CD4-positive, alpha-beta T cell treated with Interleukin-15 for 1 hour (primary cell): ENCODE measurements at regions not wholly inside any gene's neighbourhood (a gene's known extent, or its start where the extent isn't known, plus 50 kb on each side); places are given as distances from the start of the nearest gene placed in this dataset.

Experiments used
- DNase-seq: peaks from one replicate; pipeline ENCODE4 v3.0.0-alpha.2; 2020

- DNase-seq: no peak
Observed at GRCh38 chr19:29375429-29376119, 150.2 kb upstream of the VSTM2B start.

GRCh38 chr19:29376855-29377354 is 148.9 kb upstream of the VSTM2B start:
- DNase-seq: no peak

DNA sequence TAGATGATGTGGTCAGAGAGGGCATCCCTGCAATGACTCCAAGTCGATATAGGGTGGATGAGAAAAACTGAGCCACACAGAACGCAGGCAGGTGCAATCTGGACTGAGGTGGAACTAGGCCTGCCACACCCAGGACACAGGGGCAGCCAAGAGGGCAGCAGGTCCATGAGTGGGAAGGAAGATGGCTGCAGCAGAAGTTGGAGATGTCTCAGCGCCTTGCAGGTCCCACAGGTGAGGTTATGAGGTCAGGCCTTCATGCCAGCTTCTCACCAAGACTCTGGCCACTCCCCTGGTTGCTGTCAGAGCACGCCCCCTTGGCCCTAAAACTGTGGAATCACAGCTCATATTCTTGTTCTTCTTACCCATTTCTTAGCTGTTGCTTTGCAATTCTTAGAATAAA is 147.7 kb upstream of the VSTM2B start:
- DNase-seq: no peak

GRCh38 chr19:29378543-29379080 is 147.2 kb upstream of the VSTM2B start:
- DNase-seq: no peak

DNA sequence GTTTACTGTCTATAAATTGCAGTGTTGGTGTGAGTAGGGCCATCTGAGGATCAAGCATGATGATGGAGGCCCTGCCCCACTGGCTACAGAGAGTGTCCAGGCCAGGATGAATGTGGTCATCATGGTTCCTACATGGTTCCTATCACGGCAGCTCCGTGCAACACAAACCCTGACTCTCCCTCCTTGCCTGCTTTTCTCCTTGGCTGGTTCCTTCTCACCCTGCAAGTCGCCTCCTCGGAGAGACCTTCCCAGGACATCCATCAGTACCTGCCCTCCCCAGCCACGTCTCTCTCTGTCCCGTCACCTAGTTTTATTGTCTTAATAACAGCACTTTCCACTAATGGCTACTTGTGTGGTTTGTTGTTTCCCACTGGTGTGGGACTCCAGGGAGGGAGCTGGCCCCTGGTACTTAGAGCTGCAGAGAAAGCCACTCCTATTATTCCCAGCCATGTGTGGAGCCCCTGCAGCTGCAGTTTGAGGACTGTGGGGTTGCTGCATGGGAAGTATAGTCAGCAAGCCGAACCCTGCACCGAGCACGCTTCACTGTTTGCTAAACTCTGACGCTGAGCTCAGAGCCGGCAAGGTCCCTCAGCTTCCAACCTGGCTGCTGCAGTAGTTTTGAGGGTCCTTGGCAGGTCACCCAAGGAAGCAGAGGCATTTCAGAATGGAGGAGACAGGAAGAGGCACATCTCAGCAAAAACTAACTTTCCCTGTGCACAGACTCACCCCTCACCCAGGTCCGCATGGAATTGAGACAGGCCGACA is 146.4 kb upstream of the VSTM2B start:
- DNase-seq: no peak

DNA sequence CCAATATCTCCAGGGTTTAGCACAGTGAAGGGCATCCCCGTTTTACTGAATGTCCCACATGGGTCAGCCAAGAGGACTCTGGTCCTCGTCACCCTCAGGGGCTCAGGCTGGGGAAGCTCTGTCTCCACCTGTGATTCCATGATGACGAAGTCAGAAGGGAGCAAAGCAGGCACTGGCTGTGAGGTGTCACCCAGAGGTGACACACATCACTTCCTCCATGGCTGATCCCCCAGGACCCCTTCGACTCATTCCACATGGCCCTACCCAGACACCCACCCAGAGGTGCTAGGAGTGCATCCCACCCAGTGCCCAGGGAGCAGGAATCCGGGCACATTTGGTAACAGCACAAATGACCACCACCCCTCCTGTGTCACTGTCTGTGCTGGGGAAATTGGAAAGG is 145.2 kb upstream of the VSTM2B start:
- DNase-seq: no peak

DNA sequence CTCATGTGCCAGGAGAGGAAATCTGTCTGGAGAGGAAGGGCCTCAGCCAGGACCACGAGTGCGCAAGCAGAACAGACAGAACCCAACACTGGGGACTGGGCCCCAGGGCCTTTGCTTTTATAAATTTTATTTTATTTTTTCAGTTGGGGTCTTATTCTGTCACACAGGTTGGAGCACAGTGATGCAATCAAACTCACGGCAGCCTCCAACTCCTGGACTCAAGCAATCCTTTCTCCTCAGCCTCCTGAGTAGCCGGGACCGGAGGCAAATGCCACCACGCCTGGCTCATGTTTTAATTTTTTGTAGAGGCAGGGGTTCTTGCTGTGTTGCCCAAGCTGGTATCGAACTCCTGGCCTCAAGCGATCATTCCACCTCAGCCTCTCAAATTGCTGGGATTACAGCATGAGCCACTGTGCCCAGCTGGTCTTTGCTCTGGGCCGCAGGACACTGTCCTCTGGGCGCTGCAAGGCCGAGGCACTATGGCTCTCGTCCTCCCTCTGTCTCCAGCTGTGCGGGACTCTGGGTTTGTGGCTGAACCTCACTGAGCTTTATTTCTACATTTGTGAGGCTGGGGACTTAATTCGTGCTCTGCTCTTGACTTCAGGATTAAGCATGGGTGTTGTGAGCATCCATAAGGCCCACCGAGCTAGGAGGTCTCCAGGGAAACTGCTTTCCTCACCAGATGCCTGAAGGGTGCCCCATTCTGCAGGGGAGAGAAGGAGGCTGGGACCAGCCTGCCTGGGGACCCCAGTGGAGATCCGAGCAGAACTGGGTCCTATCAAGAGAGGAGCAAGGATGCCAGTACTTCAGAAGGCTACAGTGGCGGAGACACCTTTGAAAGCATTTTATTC is 144.2 kb upstream of the VSTM2B start:
- DNase-seq: no peak

DNA sequence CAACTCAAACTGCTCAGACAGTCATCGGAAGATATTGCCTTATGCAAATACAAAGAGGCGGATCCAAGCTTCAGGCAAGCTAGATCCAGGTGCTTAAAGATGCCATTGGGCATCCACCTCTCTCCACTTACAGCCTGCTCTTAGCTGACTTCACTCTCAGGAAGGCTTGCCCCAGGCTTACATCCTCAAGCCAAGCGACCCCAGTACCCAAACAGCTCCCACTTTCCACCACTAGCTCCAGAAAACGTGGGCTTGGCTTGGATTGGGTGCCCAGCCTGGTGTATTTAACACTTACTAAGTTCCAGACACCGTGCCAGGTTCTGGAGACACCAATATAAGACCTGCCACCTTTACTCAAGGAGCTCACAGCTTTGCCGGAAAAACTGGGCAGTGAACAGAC is 142.1 kb upstream of the VSTM2B start:
- no peak for DNase-seq

DNA sequence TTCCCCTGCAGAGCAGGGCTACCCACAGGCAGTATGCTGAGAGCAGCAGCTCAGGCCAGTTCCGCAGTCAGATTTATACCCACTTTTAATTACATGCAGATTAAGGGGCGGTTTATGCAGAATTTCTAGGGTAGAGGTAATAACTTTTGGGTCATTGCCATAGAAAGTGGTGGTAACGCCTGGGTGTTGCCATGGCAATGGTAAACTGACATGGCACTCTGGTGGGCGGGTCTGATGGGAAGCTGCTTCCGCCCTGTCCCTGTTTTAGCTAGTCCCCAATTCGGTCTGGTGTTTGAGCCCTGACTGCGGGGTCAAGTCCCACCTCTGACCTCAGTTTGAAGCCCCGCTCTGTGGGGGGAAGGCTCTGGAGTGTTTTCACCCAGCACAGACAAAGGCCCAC is 141.1 kb upstream of the VSTM2B start:
- DNase-seq: no peak

DNA sequence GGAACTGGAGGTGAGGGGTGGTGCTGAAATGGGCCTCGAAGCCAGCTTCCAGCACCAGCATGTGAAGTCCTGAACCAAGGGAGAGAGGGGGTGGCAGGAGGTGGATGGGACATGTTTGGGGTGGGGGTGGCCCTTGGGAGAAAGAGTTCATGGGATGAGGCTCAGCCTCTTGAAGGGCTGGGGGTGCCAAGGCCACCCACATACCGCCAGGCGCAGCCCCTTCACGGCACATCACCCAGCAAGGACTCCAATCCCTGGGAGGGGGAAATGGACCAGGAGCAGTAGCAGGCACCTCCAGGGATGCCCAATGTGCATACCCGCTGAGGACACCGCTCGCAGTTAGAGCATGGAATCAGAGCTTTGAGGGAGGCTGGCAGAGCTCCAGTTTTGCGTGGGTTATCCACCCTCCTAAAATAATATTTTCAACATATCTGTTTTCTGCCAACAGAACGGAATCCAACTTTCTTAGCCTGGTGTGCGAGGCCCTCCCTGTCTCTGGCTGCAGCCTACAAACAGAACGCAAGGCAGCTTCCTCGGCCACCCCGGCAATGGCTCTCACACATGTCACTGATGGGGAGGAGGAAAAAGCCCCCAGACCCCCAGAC is 140.5 kb upstream of the VSTM2B start:
- DNase-seq: no peak

GRCh38 chr19:29386970-29387369 is 138.8 kb upstream of the VSTM2B start:
- no peak for DNase-seq

DNA sequence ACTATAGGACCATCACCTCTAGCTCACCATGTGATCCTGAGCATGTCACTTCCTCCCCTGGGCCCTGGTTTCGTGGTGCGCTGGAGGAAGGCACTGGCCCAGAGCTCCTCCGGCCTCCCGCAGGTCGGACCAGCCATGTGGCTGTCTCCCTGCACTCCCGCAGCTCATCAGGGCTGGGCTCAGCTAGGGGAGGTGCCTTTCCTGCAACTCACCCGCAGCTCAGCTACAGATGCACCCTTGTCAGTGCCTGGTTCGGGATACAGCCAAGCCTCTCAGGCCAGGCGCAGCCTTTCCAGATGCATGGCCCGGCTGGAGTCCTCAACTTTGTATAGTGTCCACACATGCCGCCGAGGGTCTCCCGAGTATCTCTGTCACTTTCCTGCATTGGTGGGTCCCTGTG is 138.2 kb upstream of the VSTM2B start:
- DNase-seq: no peak

- no peak for DNase-seq
Observed at GRCh38 chr19:29389495-29389894, 136.3 kb upstream of the VSTM2B start.

- DNase-seq: no peak
Observed at GRCh38 chr19:29390742-29391141, 135.1 kb upstream of the VSTM2B start.

DNA sequence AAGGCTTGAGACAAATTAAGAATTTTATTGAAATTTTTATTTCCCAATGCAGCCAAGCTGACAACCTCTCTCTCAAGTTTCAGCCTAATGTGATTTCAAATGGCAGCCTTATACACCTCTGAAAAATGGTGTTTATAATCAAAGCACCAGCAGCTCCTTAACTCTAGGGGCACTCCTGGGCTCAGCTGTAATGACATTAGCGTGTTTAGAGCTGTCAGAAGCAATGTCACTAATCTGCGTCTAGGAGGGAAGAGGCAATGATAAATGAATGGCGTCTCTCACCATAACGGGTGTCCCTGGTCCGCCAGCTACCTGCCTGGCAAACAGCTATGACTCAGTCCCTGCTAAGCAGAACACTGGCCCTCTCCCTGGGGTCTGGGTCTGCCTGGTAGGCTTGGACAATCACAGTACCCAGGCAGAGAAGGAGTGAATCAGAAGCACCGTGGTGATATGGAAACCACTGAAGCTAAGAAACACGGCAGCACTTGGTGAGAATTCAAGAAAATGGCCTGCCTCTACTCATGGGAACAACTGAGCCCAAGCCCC is 131.8 kb upstream of the VSTM2B start:
- no peak for DNase-seq

- DNase-seq: no peak
Observed at GRCh38 chr19:29395111-29395733, 130.6 kb upstream of the VSTM2B start.

- DNase-seq: no peak
Observed at GRCh38 chr19:29395734-29396414, 129.9 kb upstream of the VSTM2B start.

DNA sequence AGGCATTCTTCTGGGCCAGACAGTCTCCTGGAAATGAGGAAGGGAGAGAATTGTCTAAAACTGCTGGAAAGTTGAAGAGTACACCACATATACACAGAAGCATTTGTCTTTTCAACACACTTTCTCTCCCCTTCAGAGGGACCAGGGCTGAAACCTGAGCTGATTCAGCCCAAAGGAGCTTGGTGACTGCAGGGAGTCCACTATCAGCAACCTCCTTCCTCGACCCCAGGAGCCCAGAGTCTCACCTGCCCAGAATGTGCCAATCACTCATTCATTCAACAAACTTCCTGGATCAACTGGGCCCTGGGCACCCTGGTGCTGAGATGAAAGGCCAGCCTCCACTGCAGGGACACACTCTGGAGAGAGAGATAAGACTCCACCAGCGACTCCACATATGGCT is 128.9 kb upstream of the VSTM2B start:
- no peak for DNase-seq

DNA sequence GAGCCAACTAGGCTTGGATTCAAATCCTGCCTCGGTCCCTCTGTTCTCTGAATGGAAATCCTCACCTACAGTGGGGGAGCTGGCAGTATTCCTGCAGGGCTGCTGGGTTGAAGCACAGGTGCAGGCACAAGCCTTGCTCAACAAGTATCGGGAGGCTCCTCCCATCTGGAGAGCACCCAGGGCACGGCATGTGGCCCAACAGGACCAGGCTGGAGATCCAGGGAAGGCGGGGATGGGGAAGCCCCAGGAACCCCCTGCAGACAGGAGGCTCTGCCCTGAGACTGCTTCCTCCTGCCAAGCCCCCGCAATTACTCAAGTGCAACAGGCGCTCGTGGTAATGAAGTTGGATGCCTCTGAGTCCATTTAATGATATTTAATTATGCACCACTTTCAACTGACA is 128.0 kb upstream of the VSTM2B start:
- no peak for DNase-seq

DNA sequence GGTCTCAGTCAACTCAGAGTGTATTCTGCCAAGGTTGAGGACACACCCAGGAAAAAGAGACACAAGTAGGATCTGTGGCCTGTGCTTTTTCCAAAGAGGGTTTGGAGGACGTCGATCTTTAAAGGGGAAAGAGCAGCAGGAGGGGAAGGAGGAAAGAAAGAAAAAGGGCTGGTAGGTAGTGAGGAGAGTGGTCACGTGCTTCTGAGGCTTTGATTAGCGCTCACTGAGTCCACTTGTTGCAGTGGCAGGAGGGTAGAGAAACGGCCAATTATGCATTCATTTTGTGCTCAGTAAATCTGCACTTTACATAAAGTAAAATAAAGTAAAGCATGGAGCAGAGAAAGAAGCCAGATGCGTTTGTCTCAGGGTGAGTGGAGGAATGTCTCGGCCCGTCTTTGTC is 126.0 kb upstream of the VSTM2B start:
- DNase-seq: no peak

DNA sequence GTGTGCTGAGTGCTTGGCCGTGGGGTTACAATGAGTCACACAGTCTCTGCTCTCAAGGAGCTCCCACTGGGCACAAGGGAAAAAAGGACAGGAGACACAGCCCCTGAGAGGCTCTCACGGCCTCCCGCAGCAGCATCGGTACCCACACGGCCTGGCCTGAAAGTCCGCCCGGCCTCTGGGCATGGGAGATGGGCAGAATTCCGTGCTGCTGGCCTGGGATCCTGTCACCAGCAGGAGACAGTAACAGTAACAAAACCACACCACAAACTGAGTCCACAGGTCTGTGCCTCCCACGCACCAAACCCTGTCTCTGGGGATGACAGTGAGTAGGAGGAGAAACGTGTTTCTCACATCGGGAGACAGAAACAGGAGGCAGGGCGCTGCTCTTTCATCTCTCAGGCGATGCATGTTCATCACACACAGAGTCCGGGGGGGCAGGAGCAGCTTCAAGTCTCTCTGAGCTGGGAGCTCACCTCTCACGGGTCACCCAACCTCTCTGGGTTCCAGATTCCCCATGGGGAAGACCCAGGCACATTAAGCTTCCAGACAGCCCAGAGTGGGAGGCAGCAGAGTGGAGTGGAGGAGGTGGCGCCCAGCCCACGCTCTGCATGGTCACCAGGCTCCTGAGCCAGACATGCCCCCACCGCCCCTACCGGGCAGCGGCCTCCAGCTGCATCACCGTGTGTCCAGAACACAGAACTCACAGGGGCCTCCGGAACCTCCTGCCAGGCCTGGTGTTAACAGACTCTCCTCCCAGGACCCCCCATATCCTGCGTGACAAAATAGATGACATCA is 124.7 kb upstream of the VSTM2B start:
- DNase-seq: no peak
